Lung (tissue), 11 donors: ENCODE measurements at regions not wholly inside any gene's neighbourhood (a gene's known extent, or its start where the extent isn't known, plus 50 kb on each side); places are given as distances from the start of the nearest gene placed in this dataset.

Source experiments
- ATAC-seq: fragments of 200-7000 bp; cut with Tn5 transposase; one replicate; pipeline ENCODE4 v1.9.1; 2020; ENCODE audit warnings: moderate number of reproducible peaks; ENCODE audit not compliant: insufficient read depth, low FRiP score
- DNase-seq, 3 donors: peaks; one replicate each; pipeline ENCODE4 v3.0.0-alpha.2; 2013 to 2017
- H3K27ac ChIP-seq, 2 donors: one replicate each; pipeline ENCODE4 v1.5.1; 2013; ENCODE audit warnings: mild to moderate bottlenecking in 2 of 2, moderate library complexity in 2 of 2, control low read depth in 1 of 2, inconsistent platforms in 1 of 2, low read depth in 1 of 2, low read length in 1 of 2
- H3K27me3 ChIP-seq, 3 donors: one replicate each; pipeline ENCODE4 v1.5.1; 2013; ENCODE audit warnings: low read length in 2 of 3; ENCODE audit not compliant: control insufficient read depth in 3 of 3, insufficient read depth in 3 of 3
- H3K36me3 ChIP-seq, 4 donors: one replicate each; pipeline ENCODE4 v1.5.1; 2013; ENCODE audit warnings: low read length in 4 of 4, mild to moderate bottlenecking in 1 of 4, moderate library complexity in 1 of 4; ENCODE audit not compliant: control insufficient read depth in 4 of 4, insufficient read depth in 4 of 4
- H3K4me1 ChIP-seq, 5 donors: one replicate each; pipeline ENCODE4 v1.5.1; 2013; ENCODE audit warnings: low read length in 5 of 5, mild to moderate bottlenecking in 2 of 5, moderate library complexity in 1 of 5; ENCODE audit not compliant: control insufficient read depth in 5 of 5, insufficient read depth in 5 of 5
- H3K4me3 ChIP-seq: one replicate; pipeline ENCODE4 v1.5.1; 2013; ENCODE audit warnings: mild to moderate bottlenecking, control low read depth, moderate library complexity
- H3K9ac ChIP-seq, 2 donors: one replicate each; pipeline ENCODE4 v1.5.1; 2013; ENCODE audit warnings: low read length in 2 of 2, control low read depth in 1 of 2; ENCODE audit not compliant: insufficient read depth in 1 of 2
- H3K9me3 ChIP-seq, 4 donors: one replicate each; pipeline ENCODE4 v1.5.1; 2013; ENCODE audit warnings: low read length in 3 of 4, mild to moderate bottlenecking in 1 of 4, moderate library complexity in 1 of 4; ENCODE audit not compliant: control insufficient read depth in 4 of 4, insufficient read depth in 3 of 4
- CTCF ChIP-seq: IDR thresholded peaks from 2 replicates; pipeline ENCODE4 v1.5.1; 2012; ENCODE audit warnings: mild to moderate bottlenecking; ENCODE audit errors: control extremely low read depth, extremely low read depth
- WGBS, 2 donors: extraction: QIAGEN DNeasy Blood & Tissue Kit; methylation state at CpG; one replicate each; pipeline ENCODE4 v1.1.7; 2013; 5-methylcytosine and 5-hydroxymethylcytosine counted together
- donor health status: control.
- donor health status: control.
- donor health status: Bipolar disorder and iron deficiency.
- donor health status: healthy.
- donor health status: DM: yes; HTN: yes; CAD: no.

- H3K27me3 ChIP-seq, result no peaks in the 10 kb centered on the region
- no peak overlapping the region for H3K4me3 ChIP-seq
- no peak for DNase-seq
- 70 to 85% methylated on average over 1 of the region's 1 CpG for WGBS, 2 donors
- no peak for TF ChIP-seq CTCF
- no peak overlapping the region for H3K27ac ChIP-seq
- H3K9me3 ChIP-seq, result no peaks in the 10 kb centered on the region
- H3K4me1 ChIP-seq, result no peaks in the 10 kb centered on the region
- ATAC-seq, result no peak
- H3K36me3 ChIP-seq, result no peaks in the 10 kb centered on the region
- H3K9ac ChIP-seq, result no peak overlapping the region
Observed at GRCh38 chr5:29992248-29992647, 1201.2 kb upstream of the CDH6 start.

GRCh38 chr5:29990681-29991080 lies 1202.8 kb upstream of the CDH6 start:
- no peak overlapping the region for H3K27ac ChIP-seq
- H3K4me1 ChIP-seq, result no peaks in the 10 kb centered on the region
- DNase-seq, result no peak
- H3K36me3 ChIP-seq, result no peaks in the 10 kb centered on the region
- H3K9me3 ChIP-seq, result no peaks in the 10 kb centered on the region
- no peak overlapping the region for H3K4me3 ChIP-seq
- no peak overlapping the region for H3K9ac ChIP-seq
- H3K27me3 ChIP-seq, result no peaks in the 10 kb centered on the region
- no peak for ATAC-seq
- TF ChIP-seq CTCF, result no peak
- WGBS, 2 donors, result 71 to 78% methylated on average over 3 of the region's 3 CpGs

- H3K9ac ChIP-seq, result no peak overlapping the region
- 79 to 91% methylated on average over 1 of the region's 1 CpG for WGBS, 2 donors
Observed at GRCh38 chr5:29984156-29984540, 1209.3 kb upstream of the CDH6 start.

More at GRCh38 chr5:29984156-29984540, 1209.3 kb upstream of the CDH6 start:
- ATAC-seq (no peak), DNase-seq (no peak)
- no peaks in the 10 kb centered on the region for H3K4me1 ChIP-seq
- TF ChIP-seq CTCF, result no peak
- H3K4me3 ChIP-seq, result no peak overlapping the region
- no peak overlapping the region for H3K27ac ChIP-seq
- no peaks in the 10 kb centered on the region for H3K36me3 ChIP-seq
- no peaks in the 10 kb centered on the region for H3K9me3 ChIP-seq
- no peaks in the 10 kb centered on the region for H3K27me3 ChIP-seq
